Activated CD8-positive, alpha-beta T cell treated with anti-CD3 and anti-CD28 coated beads for 36 hours (primary cell): ENCODE measurements at regions not wholly inside any gene's neighbourhood (a gene's known extent, or its start where the extent isn't known, plus 50 kb on each side); places are given as distances from the start of the nearest gene placed in this dataset.

Experiments
- ATAC-seq: fragments of 200-7000 bp; cut with Tn5 transposase; one replicate; pipeline ENCODE4 v1.10.0; 2021; ENCODE audit warnings: mild to moderate bottlenecking, moderate library complexity
- CTCF ChIA-PET: fragments of 350-600 bp; sonication (Branson Sonifier 250); formaldehyde crosslinking; loops from one replicate; lab custom pipeline; 2021; ENCODE audit warnings: antibody characterized with exemption; lab: Charles Lee
- POLR2A ChIA-PET: fragments of 350-600 bp; sonication (Branson Sonifier 250); formaldehyde crosslinking; loops from one replicate; lab custom pipeline; 2021; ENCODE audit warnings: antibody characterized with exemption; lab: Charles Lee
- DNase-seq: peaks from one replicate; pipeline ENCODE4 v3.0.0-alpha.2; 2020
- H3K27ac Mint-ChIP-seq: one replicate; pipeline ENCODE4 v1.8.0; 2021; ENCODE audit warnings: mild to moderate bottlenecking, mixed read lengths
- H3K27me3 Mint-ChIP-seq: one replicate; pipeline ENCODE4 v1.8.0; 2021; ENCODE audit warnings: mixed read lengths
- H3K36me3 Mint-ChIP-seq: one replicate; pipeline ENCODE4 v1.8.0; 2021; ENCODE audit warnings: low read depth, mixed read lengths
- H3K4me1 Mint-ChIP-seq: one replicate; pipeline ENCODE4 v1.8.0; 2021; ENCODE audit warnings: low read depth, mixed read lengths
- H3K4me3 Mint-ChIP-seq: one replicate; pipeline ENCODE4 v1.8.0; 2021; ENCODE audit warnings: mild to moderate bottlenecking, moderate library complexity, mixed read lengths
- H3K9me3 Mint-ChIP-seq: one replicate; pipeline ENCODE4 v1.8.0; 2021; ENCODE audit warnings: mixed read lengths
- intact Hi-C: fragments of 100-400 bp; cut with micrococcal nuclease; formaldehyde crosslinking; loops from one replicate; pipeline ENCODE4 v1.10.0; 2022
- TF ChIP-seq, protein P1 (sequence below): fragments of 200-600 bp; IDR thresholded peaks from one replicate; pipeline ENCODE4 v1.8.0; 2022; ENCODE audit warnings: antibody characterized with exemption, mild to moderate bottlenecking

GRCh38 chr1:234549447-234550021 lies 60.4 kb downstream of the IRF2BP2 start:
- POLR2A ChIA-PET: no interaction called here

DNA sequence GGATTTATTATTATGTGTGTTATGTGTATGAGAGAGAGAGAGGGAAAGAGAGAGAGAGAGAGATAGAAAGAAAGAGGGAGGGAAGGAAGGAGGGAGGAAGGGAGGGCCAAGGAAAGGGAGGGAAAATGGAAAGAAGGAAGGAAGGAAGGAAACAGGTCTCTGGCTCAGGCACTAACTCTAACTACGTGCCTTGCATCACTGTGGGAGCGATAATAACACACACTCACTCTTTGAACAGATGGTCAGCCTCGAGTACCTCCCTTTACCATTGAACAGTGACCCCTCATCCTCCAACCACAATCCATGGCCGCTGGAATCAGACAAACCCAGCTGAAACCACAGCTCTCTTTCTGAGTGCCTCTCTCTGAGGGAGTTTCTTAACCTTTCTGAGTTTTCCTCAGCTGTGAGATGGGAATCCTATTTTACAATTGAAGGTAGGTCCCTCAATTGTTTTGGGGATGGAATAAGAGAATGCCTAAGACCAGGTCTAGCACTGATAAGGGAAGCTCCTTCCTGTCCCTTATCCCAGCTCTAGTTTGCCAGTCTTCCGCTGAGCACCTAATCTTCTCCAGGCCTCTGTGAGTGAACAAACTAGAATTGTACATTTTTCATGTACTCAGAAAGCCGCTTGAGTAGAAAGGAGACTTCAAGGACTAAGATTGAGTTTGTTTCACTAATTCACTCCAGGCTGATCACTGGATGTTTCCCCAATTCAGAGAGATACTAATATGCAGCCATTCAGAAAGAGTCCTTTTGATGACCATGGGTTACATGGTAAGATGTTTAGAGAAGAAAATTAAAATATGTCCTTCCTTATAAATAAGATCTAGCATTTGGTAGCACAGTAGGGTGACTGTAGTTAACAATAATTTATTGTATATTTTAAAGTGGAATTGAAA lies 62.8 kb downstream of the IRF2BP2 start:
- ATAC-seq (no peak), DNase-seq (no peak)
- no peak overlapping the region for H3K4me3 Mint-ChIP-seq
- intact Hi-C loops: no loop called here
- peaks cover 19% of the 10 kb centered on the region for H3K4me1 Mint-ChIP-seq
- H3K27ac Mint-ChIP-seq: no peak overlapping the region
- TF ChIP-seq, protein P1, sequence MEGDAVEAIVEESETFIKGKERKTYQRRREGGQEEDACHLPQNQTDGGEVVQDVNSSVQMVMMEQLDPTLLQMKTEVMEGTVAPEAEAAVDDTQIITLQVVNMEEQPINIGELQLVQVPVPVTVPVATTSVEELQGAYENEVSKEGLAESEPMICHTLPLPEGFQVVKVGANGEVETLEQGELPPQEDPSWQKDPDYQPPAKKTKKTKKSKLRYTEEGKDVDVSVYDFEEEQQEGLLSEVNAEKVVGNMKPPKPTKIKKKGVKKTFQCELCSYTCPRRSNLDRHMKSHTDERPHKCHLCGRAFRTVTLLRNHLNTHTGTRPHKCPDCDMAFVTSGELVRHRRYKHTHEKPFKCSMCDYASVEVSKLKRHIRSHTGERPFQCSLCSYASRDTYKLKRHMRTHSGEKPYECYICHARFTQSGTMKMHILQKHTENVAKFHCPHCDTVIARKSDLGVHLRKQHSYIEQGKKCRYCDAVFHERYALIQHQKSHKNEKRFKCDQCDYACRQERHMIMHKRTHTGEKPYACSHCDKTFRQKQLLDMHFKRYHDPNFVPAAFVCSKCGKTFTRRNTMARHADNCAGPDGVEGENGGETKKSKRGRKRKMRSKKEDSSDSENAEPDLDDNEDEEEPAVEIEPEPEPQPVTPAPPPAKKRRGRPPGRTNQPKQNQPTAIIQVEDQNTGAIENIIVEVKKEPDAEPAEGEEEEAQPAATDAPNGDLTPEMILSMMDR: no peak
- H3K27me3 Mint-ChIP-seq: peaks cover 3% of the 10 kb centered on the region
- POLR2A ChIA-PET: no interaction called here
- CTCF ChIA-PET: interaction anchor here (1.4 to 1.5 kb wide), 2 partner anchors 9 to 17 kb away, joined by 3 read pairs; no protein-coding TSS in a partner anchor
- H3K9me3 Mint-ChIP-seq: no peaks in the 10 kb centered on the region
- no peaks in the 10 kb centered on the region for H3K36me3 Mint-ChIP-seq

More at GRCh38 chr1:234549447-234550021, 60.4 kb downstream of the IRF2BP2 start:
- intact Hi-C loops: no loop called here
- DNase-seq (no peak), ATAC-seq (no peak)
- no peaks in the 10 kb centered on the region for H3K9me3 Mint-ChIP-seq
- CTCF ChIA-PET: no interaction called here
- TF ChIP-seq, protein P1: no peak
- H3K27me3 Mint-ChIP-seq: peaks cover 3% of the 10 kb centered on the region
- H3K36me3 Mint-ChIP-seq: no peaks in the 10 kb centered on the region
- H3K27ac Mint-ChIP-seq: no peak overlapping the region
- peaks cover 9% of the 10 kb centered on the region for H3K4me1 Mint-ChIP-seq
- H3K4me3 Mint-ChIP-seq: no peak overlapping the region

DNA sequence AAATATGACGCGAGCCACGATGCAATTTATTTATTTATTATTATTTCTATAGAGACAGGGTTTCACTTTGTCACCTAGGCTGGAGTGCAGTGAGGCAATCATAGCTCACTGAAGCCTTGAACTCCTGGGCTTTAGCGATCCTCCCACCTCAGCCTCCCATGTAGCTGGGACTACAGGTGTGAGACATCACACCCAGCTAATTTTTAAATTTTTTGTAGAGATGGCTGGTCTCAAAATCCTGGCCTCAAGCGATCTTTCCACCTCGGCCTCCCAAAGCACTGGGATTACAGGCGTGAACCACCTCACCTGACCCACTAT lies 63.6 kb downstream of the IRF2BP2 start:
- no peak overlapping the region for H3K27ac Mint-ChIP-seq
- TF ChIP-seq, protein P1: no peak
- peaks cover 19% of the 10 kb centered on the region for H3K4me1 Mint-ChIP-seq
- peaks cover 3% of the 10 kb centered on the region for H3K27me3 Mint-ChIP-seq
- H3K4me3 Mint-ChIP-seq: no peak overlapping the region
- DNase-seq (no peak), ATAC-seq (no peak)
- intact Hi-C loops: no loop called here
- no peaks in the 10 kb centered on the region for H3K36me3 Mint-ChIP-seq
- no peaks in the 10 kb centered on the region for H3K9me3 Mint-ChIP-seq
- CTCF ChIA-PET: interaction anchor here (1.4 to 1.5 kb wide), 2 partner anchors 10 to 18 kb away, joined by 3 read pairs; no protein-coding TSS in a partner anchor
- POLR2A ChIA-PET: interaction anchor here (1.5 kb wide), 1 partner anchor 17 kb away, joined by 5 read pairs; no protein-coding TSS in a partner anchor

DNA sequence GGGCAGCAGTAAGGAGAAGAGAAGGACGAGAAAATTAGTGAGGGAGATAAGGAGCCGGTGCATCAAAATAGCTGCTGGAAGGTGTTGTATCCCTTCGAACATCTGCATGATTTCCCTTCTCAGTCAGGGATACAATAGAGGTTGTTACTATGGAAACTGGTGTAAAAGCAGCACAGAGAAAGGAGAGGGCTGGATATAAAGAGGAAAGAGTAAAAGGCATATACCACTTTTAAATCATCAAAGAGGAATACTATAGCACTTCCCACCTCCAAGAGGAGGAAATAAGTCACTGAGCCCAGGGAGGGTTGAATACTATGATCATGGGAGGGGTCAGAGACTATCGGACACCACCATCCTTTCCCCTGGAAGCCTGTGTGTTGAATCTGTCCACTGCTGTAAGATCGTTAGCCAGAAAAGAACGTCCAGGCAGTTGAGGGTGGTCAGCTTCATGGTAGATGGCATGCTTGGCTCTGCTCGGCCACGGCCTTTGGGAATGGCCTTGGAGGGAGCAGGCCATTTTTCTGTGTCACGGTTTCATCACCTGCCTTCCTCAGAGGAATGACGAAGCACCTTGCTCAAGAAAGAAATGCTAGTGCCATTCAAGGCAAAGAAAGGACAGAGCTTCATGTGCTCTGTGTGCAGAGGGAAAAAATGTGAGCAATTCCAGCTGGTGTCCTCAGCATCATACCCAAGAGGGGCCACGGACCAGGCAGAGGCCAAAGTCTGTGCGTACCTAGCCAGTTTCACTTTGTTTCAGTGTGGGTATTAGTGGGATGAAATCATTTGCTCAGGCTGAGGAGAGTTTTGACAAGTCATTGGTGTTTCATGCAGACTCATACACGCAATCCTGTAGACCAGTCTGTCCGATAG lies 64.2 kb downstream of the IRF2BP2 start:
- no peak overlapping the region for H3K27ac Mint-ChIP-seq
- peaks cover 3% of the 10 kb centered on the region for H3K27me3 Mint-ChIP-seq
- no peaks in the 10 kb centered on the region for H3K9me3 Mint-ChIP-seq
- peaks cover 19% of the 10 kb centered on the region for H3K4me1 Mint-ChIP-seq
- TF ChIP-seq, protein P1: no peak
- no peaks in the 10 kb centered on the region for H3K36me3 Mint-ChIP-seq
- intact Hi-C loops: no loop called here
- POLR2A ChIA-PET: interaction anchor here (0.9 to 1.5 kb wide), 2 partner anchors 16 to 27 kb away, joined by 3 to 5 read pairs; no protein-coding TSS in a partner anchor
- no peak overlapping the region for H3K4me3 Mint-ChIP-seq
- DNase-seq (no peak), ATAC-seq (no peak)
- CTCF ChIA-PET: interaction anchor here (1.4 to 3.9 kb wide), 3 partner anchors 11 to 19 kb away, joined by 3 to 13 read pairs (median 3); no protein-coding TSS in a partner anchor
